ENCODE measurements at regions not wholly inside any gene's neighbourhood (a gene's known extent, or its start where the extent isn't known, plus 50 kb on each side); places are given as distances from the start of the nearest gene placed in this dataset.
"Not testable (repeated sequence)": the region's sequence is repeated elsewhere in the genome, so short reads cannot be mapped to it uniquely, and the experiment has no call there.

- Histone ChIP-seq H3K9me3 (replicated peaks in 1 of 11) (no peaks in the 10 kb centered on the region), H3K4me1 (no peaks in the 10 kb centered on the region), H4K20me1 (no peaks in the 10 kb centered on the region), H3K27ac (no peak overlapping the region), H3K36me3 (no peaks in the 10 kb centered on the region), H3K9ac (no peak overlapping the region), H3K4me2 (no peak overlapping the region), H3K4me3 (no peak overlapping the region), H3K27me3 (no peaks in the 10 kb centered on the region)
- no peak for TF ChIP-seq Cebpa-rat (IDR thresholded peaks at IDR 0.05)
These were observed 84.0 kb upstream of the PLAAT1 start for GRCh38 chr3:193157051-193157450.

DNA sequence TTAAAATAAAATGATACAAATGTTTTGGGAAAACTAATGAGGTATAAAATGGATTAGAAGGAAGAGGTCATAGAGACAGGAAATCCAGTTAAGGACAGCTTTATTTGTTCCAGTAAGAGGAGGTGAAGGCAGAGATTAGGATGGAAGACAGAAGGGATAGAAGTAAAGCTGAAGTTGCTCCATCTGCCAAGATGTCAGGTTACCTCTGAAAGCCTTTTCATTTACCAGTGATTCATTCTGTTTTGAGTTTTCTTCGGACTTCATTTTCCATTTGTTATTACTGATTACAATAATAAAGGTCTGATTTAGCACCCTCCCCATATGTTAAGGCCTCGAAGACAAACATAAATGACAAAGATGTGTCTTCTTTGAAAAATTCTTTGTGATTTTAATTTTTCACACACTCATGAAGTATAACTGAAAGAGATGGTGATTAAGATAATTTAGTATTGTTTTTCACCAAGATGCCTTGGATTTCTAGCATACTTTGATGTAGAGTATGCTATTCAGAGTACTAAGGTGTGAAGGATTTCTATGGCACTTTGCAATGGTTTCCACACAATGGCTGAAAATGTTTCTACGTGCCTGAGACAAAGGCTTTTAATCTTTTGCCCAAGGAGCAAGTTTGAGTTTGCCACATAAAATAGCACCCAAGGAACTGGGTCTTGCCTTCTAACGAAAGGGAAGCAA lies 75.4 kb upstream of the PLAAT1 start:
- TF ChIP-seq Cebpa-rat (IDR thresholded peaks at IDR 0.05) = no peak
- Histone ChIP-seq H3K4me3 (no peak overlapping the region), H3K9me3 (replicated peaks in 1 of 11) (no peaks in the 10 kb centered on the region), H3K9ac (no peak overlapping the region), H3K4me2 (no peak overlapping the region), H3K4me1 (no peaks in the 10 kb centered on the region), H4K20me1 (no peaks in the 10 kb centered on the region), H3K36me3 (no peaks in the 10 kb centered on the region), H3K27ac (no peak overlapping the region), H3K27me3 (no peaks in the 10 kb centered on the region)

- H3K4me1 ChIP-seq = no peaks in the 10 kb centered on the region
- H3K36me3 ChIP-seq = no peaks in the 10 kb centered on the region
- no peak overlapping the region for H3K9ac ChIP-seq
- no peak overlapping the region for H3K27ac ChIP-seq
- H3K9me3 ChIP-seq (replicated peaks in 1 of 11) = no peaks in the 10 kb centered on the region
- no peaks in the 10 kb centered on the region for H3K27me3 ChIP-seq
- no peak overlapping the region for H3K4me2 ChIP-seq
- H4K20me1 ChIP-seq = no peaks in the 10 kb centered on the region
- TF ChIP-seq Cebpa-rat (IDR thresholded peaks at IDR 0.05) = no peak
- H3K4me3 ChIP-seq = no peak overlapping the region
These were observed 72.1 kb upstream of the PLAAT1 start for GRCh38 chr3:193168931-193169330.

GRCh38 chr3:193174140-193174539 lies 66.9 kb upstream of the PLAAT1 start:
- no peak for TF ChIP-seq Cebpa-rat (IDR thresholded peaks at IDR 0.05)
- H3K4me1 ChIP-seq = no peaks in the 10 kb centered on the region

DNA sequence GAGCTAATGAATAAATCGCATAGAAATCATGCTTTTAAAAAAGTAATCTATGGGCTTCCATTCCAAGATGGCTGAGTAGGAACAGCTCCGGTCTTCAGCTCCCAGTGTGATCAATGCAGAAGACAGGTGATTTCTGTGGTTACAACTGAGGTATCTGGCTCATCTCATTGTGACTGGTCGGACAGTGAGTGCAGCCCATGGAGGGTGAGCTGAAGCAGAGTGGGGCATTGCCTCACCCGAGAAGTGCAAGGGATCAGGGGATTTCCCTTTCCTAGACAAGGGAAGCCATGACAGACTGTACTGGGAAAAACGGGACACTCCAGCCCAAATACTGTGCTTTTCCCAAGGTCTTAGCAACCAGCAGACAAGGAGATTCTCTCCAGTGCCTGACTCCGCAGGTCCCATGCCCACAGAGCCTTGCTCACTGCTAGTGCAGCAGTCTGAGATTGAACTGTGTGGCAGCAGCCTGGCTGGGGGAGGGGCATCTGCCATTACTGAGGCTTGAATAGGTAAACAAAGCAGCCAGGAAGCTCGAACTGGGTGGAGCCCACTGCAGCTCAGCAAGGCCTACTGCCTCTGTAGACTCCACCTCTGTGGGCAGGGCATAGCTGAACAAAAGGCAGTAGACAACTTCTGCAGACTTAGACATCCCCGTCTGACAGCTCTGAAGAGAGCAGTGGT lies 61.5 kb upstream of the PLAAT1 start:
- not testable (repeated sequence) for H3K36me3 ChIP-seq; H3K4me1 ChIP-seq; H3K9ac ChIP-seq; H3K4me2 ChIP-seq; H4K20me1 ChIP-seq; H3K9me3 ChIP-seq (replicated peaks in 1 of 11); H3K4me3 ChIP-seq; H3K27ac ChIP-seq; H3K27me3 ChIP-seq

More at GRCh38 chr3:193174140-193174539, 66.9 kb upstream of the PLAAT1 start:
- Histone ChIP-seq H3K9ac (no peak overlapping the region), H4K20me1 (no peaks in the 10 kb centered on the region), H3K27ac (no peak overlapping the region), H3K36me3 (no peaks in the 10 kb centered on the region), H3K4me3 (no peak overlapping the region), H3K4me2 (no peak overlapping the region), H3K27me3 (no peaks in the 10 kb centered on the region), H3K9me3 (replicated peaks in 1 of 11) (no peaks in the 10 kb centered on the region)

DNA sequence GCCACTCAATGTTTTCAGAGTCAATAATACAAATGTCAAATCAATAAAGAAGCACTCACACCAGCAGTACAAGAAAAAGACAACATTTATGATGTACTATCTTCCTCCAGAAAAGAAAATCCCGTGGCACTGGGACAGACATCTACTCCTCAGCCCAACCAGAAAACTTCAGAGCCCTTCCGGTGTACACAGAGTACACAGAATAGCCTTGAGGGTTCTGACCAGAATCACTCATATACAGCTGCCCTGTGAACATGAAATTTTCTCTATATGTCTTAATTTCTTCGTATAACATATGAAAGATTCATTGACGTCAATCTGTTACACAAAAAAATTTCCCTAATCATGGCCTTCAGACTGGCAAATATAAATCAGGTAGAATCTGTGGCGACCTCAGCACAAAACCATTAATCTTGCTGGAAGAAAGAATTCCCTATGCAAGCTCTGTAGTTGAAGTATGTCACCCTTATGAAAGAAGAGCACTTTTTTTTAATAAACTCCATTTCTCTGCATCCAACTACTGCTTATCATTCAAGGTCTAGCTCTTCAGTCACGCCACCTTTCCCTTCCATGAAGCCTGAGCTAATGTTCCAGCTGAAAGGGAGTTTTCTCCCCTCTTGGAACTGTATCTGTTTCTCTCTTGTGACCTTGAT lies 53.8 kb upstream of the PLAAT1 start:
- no peak overlapping the region for H3K27ac ChIP-seq
- no peaks in the 10 kb centered on the region for H3K36me3 ChIP-seq
- H4K20me1 ChIP-seq = no peaks in the 10 kb centered on the region
- H3K4me3 ChIP-seq = no peak overlapping the region
- TF ChIP-seq Cebpa-rat (IDR thresholded peaks at IDR 0.05) = no peak
- H3K9ac ChIP-seq = no peak overlapping the region
- peaks cover 0 to 6% (median 0%) of the 10 kb centered on the region in 11 experiments; a peak in 1 of 22 replicates for H3K9me3 ChIP-seq (replicated peaks in 1 of 11)
- H3K4me1 ChIP-seq = no peaks in the 10 kb centered on the region
- H3K4me2 ChIP-seq = no peak overlapping the region
- H3K27me3 ChIP-seq = no peaks in the 10 kb centered on the region

GRCh38 chr3:193190146-193190786 lies 50.8 kb upstream of the PLAAT1 start:
- no peaks in the 10 kb centered on the region for H3K4me1 ChIP-seq

More at GRCh38 chr3:193190146-193190786, 50.8 kb upstream of the PLAAT1 start:
- no peaks in the 10 kb centered on the region for H3K9me3 ChIP-seq (replicated peaks in 1 of 11)
- H3K9ac ChIP-seq = no peak overlapping the region
- H3K36me3 ChIP-seq = no peaks in the 10 kb centered on the region
- H4K20me1 ChIP-seq = no peaks in the 10 kb centered on the region
- no peak overlapping the region for H3K27ac ChIP-seq
- H3K27me3 ChIP-seq = no peaks in the 10 kb centered on the region
- no peak for TF ChIP-seq Cebpa-rat (IDR thresholded peaks at IDR 0.05)
- no peak overlapping the region for H3K4me2 ChIP-seq
- H3K4me3 ChIP-seq = no peak overlapping the region
